ENCODE measurements at regions not wholly inside any gene's neighbourhood (a gene's known extent, or its start where the extent isn't known, plus 50 kb on each side); places are given as distances from the start of the nearest gene placed in this dataset.

DNA sequence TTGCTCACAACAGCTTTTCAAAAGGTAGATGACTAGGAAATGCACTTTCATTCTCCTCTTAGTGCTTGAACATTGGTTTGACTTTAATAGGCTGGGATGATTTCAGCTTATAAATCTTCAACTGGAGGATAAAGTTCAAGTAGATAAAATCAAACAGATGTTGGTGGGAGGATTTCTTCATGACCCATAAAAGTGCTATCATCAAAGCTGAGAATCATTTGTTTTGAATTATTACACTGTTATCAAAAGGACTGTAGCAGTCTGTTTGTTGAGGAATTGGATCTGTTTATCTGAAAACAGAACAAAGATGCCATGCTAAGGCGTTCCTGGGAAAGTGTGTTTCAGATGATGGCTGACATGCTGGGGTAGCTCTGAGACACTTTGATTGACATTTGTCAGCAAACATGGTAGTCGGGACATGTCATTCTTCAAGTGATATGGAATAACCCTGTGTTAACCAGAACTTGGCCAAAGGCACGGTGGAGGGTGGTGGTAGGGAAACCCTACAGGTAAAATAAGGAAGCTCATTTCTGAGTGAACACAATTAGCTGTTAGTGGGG lies 304.0 kb upstream of the PITX2 start:
- Histone ChIP-seq H3K36me3 (ENCODE audit: insufficient read depth, low read length) (no peaks in the 10 kb centered on the region), H3K9ac (ENCODE audit: low read length) (no peak overlapping the region), H3K4me3 (ENCODE audit: low read depth in 1 of 2, low read length in 2 of 2) (no peak overlapping the region), H3K27me3 (ENCODE audit: control insufficient read depth in 1 of 2, insufficient read depth in 2 of 2, low read length in 2 of 2) (no peaks in the 10 kb centered on the region), H3K27ac (ENCODE audit: low read depth, low read length) (no peak overlapping the region), H3K9me3 (ENCODE audit: low read length) (no peaks in the 10 kb centered on the region), H3K4me1 (ENCODE audit: insufficient read depth, low read length) (no peaks in the 10 kb centered on the region)

DNA sequence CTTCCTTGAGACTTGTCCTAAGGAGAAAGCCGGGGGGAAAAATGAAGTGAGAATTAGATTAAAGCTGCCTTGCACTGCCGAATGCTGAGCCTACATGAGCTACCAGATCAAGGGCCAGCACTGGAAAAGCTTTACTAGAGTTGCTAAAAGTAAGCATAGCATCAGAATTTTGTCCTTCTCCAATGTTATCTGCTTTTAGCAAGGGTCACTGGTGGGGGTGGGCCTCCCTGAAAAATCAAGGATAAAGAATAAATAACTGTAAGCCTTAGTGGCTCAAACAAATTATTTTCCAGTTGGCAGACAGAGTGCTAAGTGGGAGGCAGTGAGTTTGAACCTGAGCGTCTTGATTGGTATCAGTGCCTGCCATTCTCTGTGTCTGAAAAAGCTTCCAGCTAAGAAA lies 310.5 kb upstream of the PITX2 start:
- H3K4me1 ChIP-seq (ENCODE audit: insufficient read depth, low read length): no peaks in the 10 kb centered on the region
- H3K27me3 ChIP-seq (ENCODE audit: control insufficient read depth in 1 of 2, insufficient read depth in 2 of 2, low read length in 2 of 2): no peaks in the 10 kb centered on the region
- H3K36me3 ChIP-seq (ENCODE audit: insufficient read depth, low read length): no peaks in the 10 kb centered on the region
- H3K9me3 ChIP-seq (ENCODE audit: low read length): no peaks in the 10 kb centered on the region
- no peak overlapping the region for H3K27ac ChIP-seq (ENCODE audit: low read depth, low read length)
- H3K9ac ChIP-seq (ENCODE audit: low read length): no peak overlapping the region
- H3K4me3 ChIP-seq (ENCODE audit: low read depth in 1 of 2, low read length in 2 of 2): no peak overlapping the region

DNA sequence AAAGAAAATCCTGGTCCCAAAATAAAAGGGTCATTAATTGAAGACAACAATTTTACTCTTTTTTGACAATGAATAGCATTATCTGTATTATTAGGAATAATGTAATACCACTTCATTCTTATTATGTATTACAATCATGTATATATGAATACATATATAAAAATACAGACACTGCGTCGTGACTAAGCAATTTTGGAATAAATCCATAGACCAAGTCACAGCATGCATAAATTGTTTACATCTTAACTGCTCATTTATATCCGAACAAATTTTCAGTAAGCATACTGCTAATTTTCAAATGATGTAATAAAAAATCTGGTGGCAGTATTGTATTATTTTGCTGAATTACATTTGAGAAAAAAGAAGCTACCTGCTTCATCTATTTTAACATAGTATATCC lies 321.6 kb upstream of the PITX2 start:
- Histone ChIP-seq H3K36me3 (ENCODE audit: insufficient read depth, low read length) (no peaks in the 10 kb centered on the region), H3K9ac (ENCODE audit: low read length) (no peak overlapping the region), H3K4me1 (ENCODE audit: insufficient read depth, low read length) (no peaks in the 10 kb centered on the region), H3K4me3 (ENCODE audit: low read depth in 1 of 2, low read length in 2 of 2) (no peak overlapping the region), H3K27me3 (ENCODE audit: control insufficient read depth in 1 of 2, insufficient read depth in 2 of 2, low read length in 2 of 2) (no peaks in the 10 kb centered on the region), H3K27ac (ENCODE audit: low read depth, low read length) (no peak overlapping the region), H3K9me3 (ENCODE audit: low read length) (no peaks in the 10 kb centered on the region)

DNA sequence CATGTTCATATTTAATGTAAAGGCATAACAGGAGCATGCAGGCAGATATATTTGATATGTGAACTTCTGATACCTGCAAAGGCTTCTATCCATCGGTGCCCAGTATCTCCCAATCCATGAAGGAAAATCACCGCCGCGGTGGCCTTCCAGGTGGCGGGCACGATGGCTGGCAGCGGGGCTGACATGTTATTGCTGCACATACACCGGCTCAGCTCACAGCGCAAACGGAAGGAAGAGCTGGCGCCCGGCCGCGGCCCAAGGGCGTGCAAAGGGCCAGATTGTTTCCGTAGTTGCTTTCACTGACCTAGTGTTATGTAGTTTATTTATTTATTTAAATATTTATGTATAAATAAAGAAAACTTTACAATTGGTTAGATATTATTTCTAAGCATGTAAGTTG lies 322.7 kb upstream of the PITX2 start:
- Histone ChIP-seq H3K27ac (ENCODE audit: low read depth, low read length) (no peak overlapping the region), H3K9ac (ENCODE audit: low read length) (no peak overlapping the region)

DNA sequence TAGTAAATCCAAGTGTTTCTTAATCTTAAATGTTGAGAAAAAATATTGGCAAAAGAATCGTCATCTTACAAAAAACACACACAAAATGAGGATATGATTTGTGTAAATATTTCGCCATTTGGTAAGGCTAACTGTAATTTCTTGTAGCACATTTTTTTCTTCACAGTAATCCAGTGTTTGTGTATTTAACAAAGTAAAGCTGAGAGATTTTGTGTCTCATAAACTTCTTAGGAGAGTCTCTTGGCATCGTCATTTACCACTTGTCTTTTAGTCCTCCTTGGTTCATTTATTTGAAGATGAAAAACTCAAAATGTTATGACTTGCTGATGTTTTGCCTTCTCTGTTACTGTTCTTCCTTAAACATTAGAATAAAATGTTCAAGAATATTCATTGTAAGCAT lies 326.7 kb upstream of the PITX2 start:
- H3K4me1 ChIP-seq (ENCODE audit: insufficient read depth, low read length): no peaks in the 10 kb centered on the region
- no peak overlapping the region for H3K27ac ChIP-seq (ENCODE audit: low read depth, low read length)
- H3K27me3 ChIP-seq (ENCODE audit: control insufficient read depth in 1 of 2, insufficient read depth in 2 of 2, low read length in 2 of 2): no peaks in the 10 kb centered on the region
- no peaks in the 10 kb centered on the region for H3K36me3 ChIP-seq (ENCODE audit: insufficient read depth, low read length)
- no peak overlapping the region for H3K9ac ChIP-seq (ENCODE audit: low read length)
- H3K9me3 ChIP-seq (ENCODE audit: low read length): no peaks in the 10 kb centered on the region
- no peak overlapping the region for H3K4me3 ChIP-seq (ENCODE audit: low read depth in 1 of 2, low read length in 2 of 2)

More for the DNA sequence above, 322.7 kb upstream of the PITX2 start:
- no peaks in the 10 kb centered on the region for H3K36me3 ChIP-seq (ENCODE audit: insufficient read depth, low read length)
- H3K4me1 ChIP-seq (ENCODE audit: insufficient read depth, low read length): no peaks in the 10 kb centered on the region
- no peaks in the 10 kb centered on the region for H3K27me3 ChIP-seq (ENCODE audit: control insufficient read depth in 1 of 2, insufficient read depth in 2 of 2, low read length in 2 of 2)
- no peaks in the 10 kb centered on the region for H3K9me3 ChIP-seq (ENCODE audit: low read length)
- no peak overlapping the region for H3K4me3 ChIP-seq (ENCODE audit: low read depth in 1 of 2, low read length in 2 of 2)

DNA sequence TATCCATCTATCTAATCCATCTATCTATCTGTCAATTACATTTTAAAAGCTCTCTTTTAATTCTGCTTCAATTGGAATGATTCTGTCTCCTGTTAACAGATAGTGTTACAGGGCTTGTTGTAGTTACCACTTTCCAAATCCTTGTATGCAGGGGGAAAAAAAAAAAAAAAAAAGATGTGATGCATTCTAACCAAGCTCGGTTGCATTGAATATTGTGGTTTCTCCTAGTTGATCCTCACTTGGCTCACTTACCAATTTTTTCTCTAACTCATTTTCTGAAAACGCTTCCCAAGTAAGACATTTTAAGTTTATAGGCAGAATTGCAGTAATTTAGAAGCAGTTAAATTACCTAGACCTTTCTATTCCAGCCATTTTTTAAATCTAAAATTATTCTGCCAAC lies 327.9 kb upstream of the PITX2 start:
- H3K27ac ChIP-seq (ENCODE audit: low read depth, low read length): no peak overlapping the region
- no peaks in the 10 kb centered on the region for H3K36me3 ChIP-seq (ENCODE audit: insufficient read depth, low read length)
- no peaks in the 10 kb centered on the region for H3K4me1 ChIP-seq (ENCODE audit: insufficient read depth, low read length)
- H3K9ac ChIP-seq (ENCODE audit: low read length): no peak overlapping the region
- H3K27me3 ChIP-seq (ENCODE audit: control insufficient read depth in 1 of 2, insufficient read depth in 2 of 2, low read length in 2 of 2): no peaks in the 10 kb centered on the region
- no peaks in the 10 kb centered on the region for H3K9me3 ChIP-seq (ENCODE audit: low read length)
- no peak overlapping the region for H3K4me3 ChIP-seq (ENCODE audit: low read depth in 1 of 2, low read length in 2 of 2)

DNA sequence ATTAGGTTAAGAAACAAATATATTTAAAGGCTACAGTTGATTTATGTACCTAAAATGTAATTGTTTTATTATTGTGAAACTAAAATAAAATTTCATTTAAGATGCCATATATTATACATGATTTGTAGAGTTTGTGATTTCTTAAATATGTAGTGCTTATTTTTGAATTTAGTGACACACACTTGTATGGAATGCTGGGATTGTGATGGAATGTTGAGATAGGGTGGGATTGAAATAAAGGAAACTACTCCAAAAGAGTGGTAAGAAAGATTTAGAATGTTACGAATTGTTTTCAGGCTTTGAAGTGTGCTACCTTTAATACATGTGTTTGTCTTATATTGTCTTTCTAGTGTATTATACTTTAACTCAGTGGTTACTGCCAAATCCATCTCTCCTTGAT lies 330.3 kb upstream of the PITX2 start:
- Histone ChIP-seq H3K27me3 (ENCODE audit: control insufficient read depth in 1 of 2, insufficient read depth in 2 of 2, low read length in 2 of 2) (no peaks in the 10 kb centered on the region), H3K9ac (ENCODE audit: low read length) (no peak overlapping the region), H3K4me3 (ENCODE audit: low read depth in 1 of 2, low read length in 2 of 2) (no peak overlapping the region), H3K4me1 (ENCODE audit: insufficient read depth, low read length) (no peaks in the 10 kb centered on the region), H3K9me3 (ENCODE audit: low read length) (no peaks in the 10 kb centered on the region), H3K27ac (ENCODE audit: low read depth, low read length) (no peak overlapping the region), H3K36me3 (ENCODE audit: insufficient read depth, low read length) (no peaks in the 10 kb centered on the region)

DNA sequence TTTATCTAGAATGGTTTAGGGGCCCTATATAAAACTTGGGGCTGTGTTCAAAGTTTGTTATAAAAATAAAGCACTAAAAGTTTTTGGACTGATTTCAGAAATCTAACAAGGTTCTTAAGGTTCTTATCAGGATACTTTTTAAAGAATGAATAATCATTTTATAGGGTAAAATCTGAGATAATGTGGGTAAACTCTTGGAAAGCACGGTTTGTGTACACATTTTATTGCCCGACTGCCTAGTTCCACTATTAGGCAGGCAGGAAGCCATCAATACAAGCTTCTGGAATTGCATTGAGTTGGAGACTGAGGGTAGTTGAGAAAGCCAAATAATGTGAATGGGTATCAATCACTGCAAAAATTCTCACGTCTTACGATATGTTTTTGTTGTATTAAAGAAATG lies 331.0 kb upstream of the PITX2 start:
- Histone ChIP-seq H3K9me3 (ENCODE audit: low read length) (no peaks in the 10 kb centered on the region), H3K9ac (ENCODE audit: low read length) (no peak overlapping the region), H3K4me1 (ENCODE audit: insufficient read depth, low read length) (no peaks in the 10 kb centered on the region), H3K27ac (ENCODE audit: low read depth, low read length) (no peak overlapping the region), H3K27me3 (ENCODE audit: control insufficient read depth in 1 of 2, insufficient read depth in 2 of 2, low read length in 2 of 2) (no peaks in the 10 kb centered on the region), H3K4me3 (ENCODE audit: low read depth in 1 of 2, low read length in 2 of 2) (no peak overlapping the region), H3K36me3 (ENCODE audit: insufficient read depth, low read length) (no peaks in the 10 kb centered on the region)

DNA sequence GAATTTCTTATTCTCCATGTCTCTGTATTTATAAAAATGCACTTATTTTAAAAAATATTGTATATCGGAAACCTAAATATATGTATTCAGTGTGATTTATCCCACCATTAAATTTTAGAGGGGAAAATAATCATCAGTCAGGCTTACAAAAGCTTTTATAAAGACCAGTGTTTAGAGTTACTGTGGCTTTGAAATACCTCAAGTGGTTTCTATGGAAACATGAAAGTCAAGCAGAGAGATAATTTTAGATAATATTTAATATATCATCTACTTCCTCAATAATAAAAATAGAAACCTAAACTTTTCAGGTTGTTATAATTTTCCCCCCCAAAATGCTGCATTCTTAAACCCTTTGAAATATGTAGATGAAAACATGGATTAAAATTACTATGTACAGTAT lies 332.9 kb upstream of the PITX2 start:
- H3K27me3 ChIP-seq (ENCODE audit: control insufficient read depth in 1 of 2, insufficient read depth in 2 of 2, low read length in 2 of 2): no peaks in the 10 kb centered on the region
- H3K4me1 ChIP-seq (ENCODE audit: insufficient read depth, low read length): no peaks in the 10 kb centered on the region
- H3K36me3 ChIP-seq (ENCODE audit: insufficient read depth, low read length): no peaks in the 10 kb centered on the region
- no peak overlapping the region for H3K4me3 ChIP-seq (ENCODE audit: low read depth in 1 of 2, low read length in 2 of 2)
- no peak overlapping the region for H3K9ac ChIP-seq (ENCODE audit: low read length)
- H3K9me3 ChIP-seq (ENCODE audit: low read length): no peaks in the 10 kb centered on the region
- no peak overlapping the region for H3K27ac ChIP-seq (ENCODE audit: low read depth, low read length)

DNA sequence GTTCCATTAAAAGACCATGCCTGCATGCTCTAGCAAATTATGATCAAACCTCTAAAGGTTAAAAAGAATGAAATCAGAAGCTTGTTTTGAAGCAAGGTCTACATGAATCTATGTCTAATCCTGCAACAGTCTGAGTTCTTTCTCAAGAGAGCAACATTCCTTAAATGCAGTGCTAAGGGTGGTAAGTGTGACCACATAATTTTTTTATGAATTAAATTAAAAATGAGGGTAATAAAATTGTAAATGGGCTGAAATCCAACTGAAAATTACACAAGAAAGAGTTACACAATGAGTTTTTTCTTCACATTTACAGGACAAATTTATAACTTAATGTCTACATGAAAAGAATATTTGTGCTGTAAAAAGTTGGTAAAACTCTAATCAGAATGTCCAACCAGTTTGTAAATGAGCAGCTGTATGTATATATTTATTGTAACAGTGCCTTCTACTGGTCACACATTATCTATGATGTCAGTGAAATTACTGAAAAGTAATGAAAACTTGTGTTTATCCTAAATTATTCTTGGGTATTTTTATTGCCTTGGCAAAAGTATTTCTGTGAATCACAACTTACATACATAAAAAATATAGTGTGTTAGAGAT lies 336.3 kb upstream of the PITX2 start:
- Histone ChIP-seq H3K4me3 (ENCODE audit: low read depth in 1 of 2, low read length in 2 of 2) (no peak overlapping the region), H3K9ac (ENCODE audit: low read length) (no peak overlapping the region), H3K27me3 (ENCODE audit: control insufficient read depth in 1 of 2, insufficient read depth in 2 of 2, low read length in 2 of 2) (no peaks in the 10 kb centered on the region), H3K4me1 (ENCODE audit: insufficient read depth, low read length) (no peaks in the 10 kb centered on the region), H3K36me3 (ENCODE audit: insufficient read depth, low read length) (no peaks in the 10 kb centered on the region), H3K9me3 (ENCODE audit: low read length) (no peaks in the 10 kb centered on the region), H3K27ac (ENCODE audit: low read depth, low read length) (no peak overlapping the region)

DNA sequence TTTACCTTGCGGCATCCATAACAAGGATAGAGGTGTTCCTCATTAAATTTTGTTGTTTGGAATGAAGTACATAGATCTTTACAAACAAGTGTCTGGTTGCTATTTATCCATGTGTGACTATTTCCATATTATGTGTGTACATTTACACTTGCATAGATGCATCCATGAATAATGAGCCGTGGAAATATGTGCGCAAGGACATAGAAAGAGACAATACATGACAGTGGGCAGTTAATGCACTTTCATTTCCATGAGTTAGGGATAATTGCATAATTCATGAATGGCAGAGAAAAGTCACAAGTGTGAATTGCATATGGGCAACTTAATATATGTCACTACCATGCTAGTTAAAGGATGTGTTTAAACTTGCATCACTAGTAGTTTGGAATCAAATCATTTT lies 338.2 kb upstream of the PITX2 start:
- no peak overlapping the region for H3K4me3 ChIP-seq (ENCODE audit: low read depth in 1 of 2, low read length in 2 of 2)
- H3K27ac ChIP-seq (ENCODE audit: low read depth, low read length): no peak overlapping the region
- H3K27me3 ChIP-seq (ENCODE audit: control insufficient read depth in 1 of 2, insufficient read depth in 2 of 2, low read length in 2 of 2): no peaks in the 10 kb centered on the region
- no peaks in the 10 kb centered on the region for H3K36me3 ChIP-seq (ENCODE audit: insufficient read depth, low read length)
- H3K9me3 ChIP-seq (ENCODE audit: low read length): no peaks in the 10 kb centered on the region
- H3K9ac ChIP-seq (ENCODE audit: low read length): no peak overlapping the region
- H3K4me1 ChIP-seq (ENCODE audit: insufficient read depth, low read length): no peaks in the 10 kb centered on the region

DNA sequence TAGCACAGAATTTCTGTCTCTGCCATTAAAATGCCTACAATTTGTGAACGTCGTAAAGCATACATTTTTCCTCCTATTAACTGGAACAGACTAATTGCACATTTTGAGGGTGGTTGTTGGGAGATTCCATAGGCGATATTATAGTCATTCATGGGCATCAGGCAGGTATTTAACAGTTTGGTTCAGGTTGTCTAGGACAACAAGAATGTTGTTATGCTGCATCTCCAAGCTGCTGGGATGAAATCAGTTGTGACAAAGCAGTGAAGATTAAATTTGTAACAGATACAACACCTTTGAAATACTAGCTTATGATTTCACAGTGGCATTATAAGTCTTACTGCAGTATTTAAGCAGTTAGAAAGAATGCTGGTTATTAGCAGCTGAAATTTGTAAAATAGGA lies 339.7 kb upstream of the PITX2 start:
- Histone ChIP-seq H3K9me3 (ENCODE audit: low read length) (no peaks in the 10 kb centered on the region), H3K27me3 (ENCODE audit: control insufficient read depth in 1 of 2, insufficient read depth in 2 of 2, low read length in 2 of 2) (no peaks in the 10 kb centered on the region), H3K9ac (ENCODE audit: low read length) (no peak overlapping the region), H3K36me3 (ENCODE audit: insufficient read depth, low read length) (no peaks in the 10 kb centered on the region), H3K4me1 (ENCODE audit: insufficient read depth, low read length) (no peaks in the 10 kb centered on the region), H3K4me3 (ENCODE audit: low read depth in 1 of 2, low read length in 2 of 2) (no peak overlapping the region), H3K27ac (ENCODE audit: low read depth, low read length) (no peak overlapping the region)

Measured in muscle layer of colon (tissue), 2 donors.